Kidney epithelial cell (primary cell): ENCODE measurements at regions not wholly inside any gene's neighbourhood (a gene's known extent, or its start where the extent isn't known, plus 50 kb on each side); places are given as distances from the start of the nearest gene placed in this dataset.
"Not testable (repeated sequence)": the region's sequence is repeated elsewhere in the genome, so short reads cannot be mapped to it uniquely, and the experiment has no call there.

Experiments
- DNase-seq: peaks from one replicate; pipeline ENCODE4 v3.0.0-alpha.2; 2010; ENCODE audit warnings: low read depth
- H3K27me3 ChIP-seq: 2 replicates; pipeline ENCODE4 v1.6.0; 2011; ENCODE audit warnings: low read length; ENCODE audit not compliant: control insufficient read depth, insufficient read depth
- H3K36me3 ChIP-seq: 2 replicates; pipeline ENCODE4 v1.5.1; 2011; ENCODE audit warnings: low read length; ENCODE audit not compliant: control insufficient read depth, insufficient read depth
- H3K4me3 ChIP-seq: 2 replicates; pipeline ENCODE4 v1.5.1; 2011; ENCODE audit warnings: low read depth, mild to moderate bottlenecking, control low read depth, low read length
- CTCF ChIP-seq: IDR thresholded peaks from 2 replicates; pipeline ENCODE4 v1.5.1; 2011; ENCODE audit warnings: mild to moderate bottlenecking, moderate library complexity, low read length, control low read depth, inconsistent platforms; ENCODE audit not compliant: insufficient read depth, poor library complexity, severe bottlenecking

GRCh38 chr1:147103416-147104155, 68.7 kb downstream of the PRKAB2 start:
- DNase-seq, H3K36me3 ChIP-seq, H3K27me3 ChIP-seq, H3K4me3 ChIP-seq: not testable (repeated sequence)

- no peak for DNase-seq
These were observed 73.1 kb downstream of the PRKAB2 start for GRCh38 chr1:147099192-147099591.

DNA sequence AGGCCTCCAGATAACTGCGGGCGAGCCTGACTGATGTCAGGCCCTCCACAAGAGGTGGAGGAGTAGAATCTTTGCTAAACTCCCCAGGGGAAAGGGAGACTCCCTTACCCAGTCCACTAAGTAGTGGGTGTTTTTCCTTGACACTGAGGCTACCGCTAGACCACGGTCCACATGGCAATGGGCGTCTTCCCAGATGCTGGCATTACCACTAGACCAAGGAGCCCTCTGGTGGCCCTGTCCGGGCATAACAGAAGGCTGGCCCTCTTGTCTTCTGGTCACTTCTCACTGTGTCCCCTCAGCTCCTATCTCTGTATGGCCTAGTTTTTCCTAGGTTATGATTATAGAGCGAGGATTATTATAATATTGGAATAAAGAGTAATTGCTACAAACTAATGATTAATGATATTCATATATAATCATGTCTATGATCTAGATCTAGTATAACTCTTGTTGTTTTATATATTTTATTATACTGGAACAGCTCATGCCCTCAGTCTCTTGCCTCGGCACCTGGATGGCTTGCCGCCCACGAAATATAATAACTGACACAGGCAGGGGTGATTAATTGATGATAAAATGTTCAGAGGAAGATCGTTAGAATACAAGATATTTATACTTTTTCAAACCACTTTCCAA, 73.8 kb downstream of the PRKAB2 start:
- H3K4me3 ChIP-seq, H3K36me3 ChIP-seq, DNase-seq, H3K27me3 ChIP-seq: not testable (repeated sequence)
- peak; percentile 19 for TF ChIP-seq CTCF

More at GRCh38 chr1:147099192-147099591, 73.1 kb downstream of the PRKAB2 start:
- Histone ChIP-seq H3K36me3 (no peaks in the 10 kb centered on the region), H3K27me3 (no peaks in the 10 kb centered on the region), H3K4me3 (no peak overlapping the region)
- TF ChIP-seq CTCF, result no peak

DNA sequence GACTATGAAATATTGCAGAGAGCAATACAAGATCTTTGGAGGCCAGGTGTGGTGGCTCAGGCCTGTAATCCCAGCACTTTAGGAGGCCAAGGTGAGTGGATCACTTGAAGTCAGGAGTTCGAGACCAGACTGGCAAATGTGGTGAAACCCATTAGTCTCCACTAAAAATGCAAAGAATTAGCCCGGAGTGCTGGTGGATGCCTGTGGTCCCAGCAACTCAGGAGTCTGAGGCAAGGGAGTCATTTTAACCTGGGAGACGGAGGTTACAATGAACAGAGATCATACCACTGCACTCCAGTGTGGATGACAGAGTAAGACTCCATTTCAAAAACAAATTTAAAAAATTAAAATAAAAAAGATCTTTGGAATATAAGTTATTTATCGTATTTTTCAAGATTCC, 76.6 kb downstream of the PRKAB2 start:
- TF ChIP-seq CTCF, result no peak
- DNase-seq, result no peak

GRCh38 chr1:147091801-147092200, 80.5 kb downstream of the PRKAB2 start:
- DNase-seq, result no peak
- H3K27me3 ChIP-seq, result no peaks in the 10 kb centered on the region
- TF ChIP-seq CTCF, result no peak
- no peak overlapping the region for H3K4me3 ChIP-seq
- no peaks in the 10 kb centered on the region for H3K36me3 ChIP-seq

More for the DNA sequence above, 76.6 kb downstream of the PRKAB2 start:
- Histone ChIP-seq H3K36me3 (no peaks in the 10 kb centered on the region), H3K27me3 (no peaks in the 10 kb centered on the region), H3K4me3 (no peak overlapping the region)

DNA sequence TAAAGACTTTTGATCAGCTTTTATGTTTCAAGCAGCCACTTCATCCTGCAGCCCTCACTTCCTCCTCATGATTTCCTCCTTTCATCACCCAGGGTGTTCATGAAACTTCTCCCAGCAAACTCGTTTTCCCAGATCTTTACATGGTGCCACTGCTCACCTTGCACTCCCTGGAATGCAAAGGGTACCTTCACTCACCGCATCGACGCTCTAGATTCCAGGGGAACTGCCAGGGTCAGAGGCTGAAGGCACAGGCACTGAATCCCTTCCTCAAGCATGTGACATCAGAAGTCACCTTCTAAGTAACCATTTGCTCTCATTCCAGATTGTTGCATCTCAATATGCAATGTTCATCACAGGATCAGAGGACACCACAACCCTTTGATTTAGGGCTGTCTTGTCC, 82.8 kb downstream of the PRKAB2 start:
- no peak for TF ChIP-seq CTCF
- Histone ChIP-seq H3K27me3 (peaks cover 3% of the 10 kb centered on the region), H3K4me3 (no peak overlapping the region), H3K36me3 (no peaks in the 10 kb centered on the region)
- no peak for DNase-seq
